ENCODE measurements at regions not wholly inside any gene's neighbourhood (a gene's known extent, or its start where the extent isn't known, plus 50 kb on each side); places are given as distances from the start of the nearest gene placed in this dataset.

- Mint-ChIP-seq H3K27ac (no peak overlapping the region), H3K27me3 (peaks cover 21% of the 10 kb centered on the region), H3K4me1 (no peaks in the 10 kb centered on the region), H3K9me3 (ENCODE audit: insufficient read depth) (no peaks in the 10 kb centered on the region), H3K4me3 (no peak overlapping the region)
- intact Hi-C loops (cut with micrococcal nuclease): no loop called here
- H3K4me2 ChIP-seq (replicated peaks; ENCODE audit: low read depth, low read length, poor library complexity, severe bottlenecking): no peak overlapping the region
- no peak overlapping the region for H3K27ac ChIP-seq (ENCODE audit: low read length in 2 of 2)
- H2AFZ ChIP-seq (ENCODE audit: insufficient read depth, low read depth, low read length, poor library complexity, severe bottlenecking): no peak overlapping the region
- H3K36me3 ChIP-seq (replicated peaks in 1 of 2; ENCODE audit: control extremely low read depth in 1 of 2, control insufficient read depth in 1 of 2, extremely low read depth in 1 of 2, insufficient read depth in 2 of 2, low read length in 1 of 2): no peaks in the 10 kb centered on the region
- no peaks in the 10 kb centered on the region for H3K9me3 ChIP-seq (ENCODE audit: control extremely low read depth in 1 of 3, control insufficient read depth in 2 of 3, insufficient read depth in 1 of 3, low read length in 2 of 3)
- H3K27me3 ChIP-seq (replicated peaks in 1 of 4; ENCODE audit: control extremely low read depth in 1 of 4, control insufficient read depth in 3 of 4, insufficient read depth in 4 of 4, low read length in 3 of 4): peaks cover 0 to 3% (median 0%) of the 10 kb centered on the region in 4 experiments
- ChIA-PET CTCF (no interaction called here), POLR2A (no interaction called here)
- ATAC-seq (ENCODE audit: low read depth): no peak
- no peaks in the 10 kb centered on the region for H3K79me2 ChIP-seq (ENCODE audit: control insufficient read depth, insufficient read depth, low read length)
- no peak for TF ChIP-seq CTCF (IDR thresholded peaks at IDR 0.05)
- TF ChIP-seq EZH2 (IDR thresholded peaks at IDR 0.05; ENCODE audit: borderline replicate concordance, insufficient read depth, low read depth, low read length, poor library complexity, severe bottlenecking): no peak
- WGBS (ENCODE audit: insufficient coverage): no CpG with 5 or more reads among the region's 3 CpGs
- H3K9ac ChIP-seq (ENCODE audit: low read length): no peak overlapping the region
- H4K20me1 ChIP-seq (ENCODE audit: control insufficient read depth, insufficient read depth, low read length, poor library complexity, severe bottlenecking): no peaks in the 10 kb centered on the region
- no peak for DNase-seq
- no peaks in the 10 kb centered on the region for H3K4me1 ChIP-seq (ENCODE audit: control insufficient read depth in 2 of 2, insufficient read depth in 2 of 2, low read length in 2 of 2)
- no peak overlapping the region for H3K4me3 ChIP-seq (ENCODE audit: control extremely low read depth in 1 of 5, extremely low read depth in 1 of 5, insufficient read depth in 1 of 5, low read depth in 2 of 5, low read length in 4 of 5)
Measured at GRCh38 chr13:47707414-47707813, 293.7 kb downstream of the SUCLA2 start.

GRCh38 chr13:47705185-47705584 is 295.9 kb downstream of the SUCLA2 start:
- Mint-ChIP-seq H3K9me3 (ENCODE audit: insufficient read depth) (no peaks in the 10 kb centered on the region), H3K27ac (no peak overlapping the region), H3K4me1 (no peaks in the 10 kb centered on the region), H3K4me3 (no peak overlapping the region), H3K27me3 (peaks cover 11% of the 10 kb centered on the region)
- 100% methylated on average over 1 of the region's 4 CpGs for WGBS (ENCODE audit: insufficient coverage)
- Histone ChIP-seq H3K36me3 (replicated peaks in 1 of 2; ENCODE audit: control extremely low read depth in 1 of 2, control insufficient read depth in 1 of 2, extremely low read depth in 1 of 2, insufficient read depth in 2 of 2, low read length in 1 of 2) (no peaks in the 10 kb centered on the region), H3K27ac (ENCODE audit: low read length in 2 of 2) (no peak overlapping the region), H3K79me2 (ENCODE audit: control insufficient read depth, insufficient read depth, low read length) (no peaks in the 10 kb centered on the region), H2AFZ (ENCODE audit: insufficient read depth, low read depth, low read length, poor library complexity, severe bottlenecking) (no peak overlapping the region), H4K20me1 (ENCODE audit: control insufficient read depth, insufficient read depth, low read length, poor library complexity, severe bottlenecking) (no peaks in the 10 kb centered on the region), H3K9me3 (ENCODE audit: control extremely low read depth in 1 of 3, control insufficient read depth in 2 of 3, insufficient read depth in 1 of 3, low read length in 2 of 3) (no peaks in the 10 kb centered on the region), H3K4me1 (ENCODE audit: control insufficient read depth in 2 of 2, insufficient read depth in 2 of 2, low read length in 2 of 2) (no peaks in the 10 kb centered on the region), H3K27me3 (replicated peaks in 1 of 4; ENCODE audit: control extremely low read depth in 1 of 4, control insufficient read depth in 3 of 4, insufficient read depth in 4 of 4, low read length in 3 of 4) (peaks cover 0 to 3% (median 0%) of the 10 kb centered on the region in 4 experiments), H3K4me3 (ENCODE audit: control extremely low read depth in 1 of 5, extremely low read depth in 1 of 5, insufficient read depth in 1 of 5, low read depth in 2 of 5, low read length in 4 of 5) (no peak overlapping the region), H3K9ac (ENCODE audit: low read length) (no peak overlapping the region), H3K4me2 (replicated peaks; ENCODE audit: low read depth, low read length, poor library complexity, severe bottlenecking) (no peak overlapping the region)
- no peak for TF ChIP-seq CTCF (IDR thresholded peaks at IDR 0.05)
- TF ChIP-seq EZH2 (IDR thresholded peaks at IDR 0.05; ENCODE audit: borderline replicate concordance, insufficient read depth, low read depth, low read length, poor library complexity, severe bottlenecking): no peak
- ChIA-PET POLR2A (no interaction called here), CTCF (interaction anchor here (0.6 kb wide), 1 partner anchor 22 kb away, joined by 3 read pairs; no protein-coding TSS in a partner anchor)
- ATAC-seq (ENCODE audit: low read depth) (no peak), DNase-seq (no peak)
- intact Hi-C loops (cut with micrococcal nuclease): no loop called here

Data from B cell (primary cell).